ENCODE measurements at regions not wholly inside any gene's neighbourhood (a gene's known extent, or its start where the extent isn't known, plus 50 kb on each side); places are given as distances from the start of the nearest gene placed in this dataset.

DNA sequence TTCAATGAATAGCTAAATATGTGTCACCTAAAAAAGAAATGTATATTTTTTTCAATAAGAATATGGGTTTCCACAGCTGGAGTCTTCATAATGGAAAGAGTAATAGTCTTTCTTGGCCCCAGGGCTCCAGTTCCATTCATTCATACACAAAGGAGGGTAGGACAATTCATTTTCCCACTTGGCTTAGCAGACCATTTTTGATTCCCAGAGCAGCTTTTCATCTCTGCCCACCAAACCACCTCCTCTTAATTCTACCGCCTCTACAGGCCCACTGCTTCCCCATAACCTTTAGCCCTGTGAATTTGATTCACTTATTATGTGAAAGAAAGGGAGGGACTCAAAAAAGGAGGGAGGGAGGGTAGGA lies 129.9 kb upstream of the PAK3 start:
- peaks cover 12% of the 10 kb centered on the region; the same call in 1 of the 2 replicates for H3K27me3 ChIP-seq (ENCODE audit: control insufficient read depth, insufficient read depth, low read length)
- no peak overlapping the region for H3K4me3 ChIP-seq (ENCODE audit: low read depth, low read length)
- H3K36me3 ChIP-seq (ENCODE audit: control insufficient read depth, insufficient read depth, low read length): no peaks in the 10 kb centered on the region
- no peak overlapping the region for H3K27ac ChIP-seq (ENCODE audit: low read depth, low read length)
- H3K9ac ChIP-seq (ENCODE audit: low read length): no peak overlapping the region
- H3K9me3 ChIP-seq (ENCODE audit: control insufficient read depth, insufficient read depth, low read depth, low read length): no peaks in the 10 kb centered on the region
- H3K4me1 ChIP-seq (ENCODE audit: control insufficient read depth, insufficient read depth, low read length): peaks cover 30% of the 10 kb centered on the region

DNA sequence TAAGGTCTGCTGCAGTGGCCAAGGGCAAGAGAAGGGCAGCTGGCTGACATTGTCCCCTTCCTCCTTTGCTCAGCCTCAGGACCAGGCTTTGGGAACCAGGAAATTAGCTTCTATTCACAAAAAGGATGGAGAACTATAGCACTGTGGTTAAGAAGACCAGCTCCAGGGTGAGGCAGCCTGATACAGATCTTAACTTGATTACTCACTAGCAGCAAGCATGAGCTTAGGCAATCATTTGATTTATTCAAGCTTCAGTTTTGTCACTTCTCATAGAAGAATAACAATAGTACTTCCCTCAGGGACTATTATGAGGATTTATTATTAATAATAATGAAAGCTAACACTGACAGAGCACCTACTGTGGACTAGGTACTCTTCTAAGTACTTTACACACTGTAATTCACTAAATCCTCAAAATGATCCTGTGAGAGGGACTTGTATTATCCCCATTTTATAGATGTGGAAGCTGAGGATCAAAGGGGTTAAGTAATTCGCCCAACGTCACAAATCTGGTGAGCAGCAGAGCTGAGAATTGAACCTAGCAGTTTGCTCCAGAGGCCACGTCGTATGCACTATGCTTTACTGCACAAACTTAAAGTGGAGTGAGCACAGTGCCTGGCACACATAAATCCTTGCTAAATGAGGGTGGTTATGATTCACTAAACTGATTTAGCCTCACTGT lies 130.4 kb upstream of the PAK3 start:
- Histone ChIP-seq H3K4me3 (ENCODE audit: low read depth, low read length) (no peak overlapping the region), H3K4me1 (ENCODE audit: control insufficient read depth, insufficient read depth, low read length) (peaks cover 30% of the 10 kb centered on the region), H3K27ac (ENCODE audit: low read depth, low read length) (no peak overlapping the region), H3K9ac (ENCODE audit: low read length) (no peak overlapping the region), H3K9me3 (ENCODE audit: control insufficient read depth, insufficient read depth, low read depth, low read length) (no peaks in the 10 kb centered on the region), H3K36me3 (ENCODE audit: control insufficient read depth, insufficient read depth, low read length) (no peaks in the 10 kb centered on the region), H3K27me3 (ENCODE audit: control insufficient read depth, insufficient read depth, low read length) (peaks cover 16% of the 10 kb centered on the region; the same call in 1 of the 2 replicates)

DNA sequence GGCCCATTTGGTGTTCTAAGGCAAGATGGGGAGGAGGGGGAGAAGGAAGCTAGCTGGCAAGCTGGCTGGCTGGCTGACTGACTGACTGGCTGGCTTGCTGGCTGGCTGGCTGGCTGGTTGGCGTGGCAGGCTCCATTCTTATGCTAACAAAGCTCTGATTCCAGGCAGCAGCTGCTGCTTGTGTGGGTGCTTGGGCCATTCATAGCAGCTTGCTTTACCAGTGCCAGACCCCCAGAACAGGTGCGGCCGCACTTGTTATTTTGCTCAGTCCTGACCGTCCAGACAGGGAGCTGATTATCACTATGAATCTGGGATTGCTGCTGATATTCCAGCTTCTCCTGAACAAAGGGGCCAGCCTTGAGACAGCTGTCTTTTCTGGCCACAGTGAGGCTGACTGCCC lies 131.2 kb upstream of the PAK3 start:
- H3K27ac ChIP-seq (ENCODE audit: low read depth, low read length): no peak overlapping the region

DNA sequence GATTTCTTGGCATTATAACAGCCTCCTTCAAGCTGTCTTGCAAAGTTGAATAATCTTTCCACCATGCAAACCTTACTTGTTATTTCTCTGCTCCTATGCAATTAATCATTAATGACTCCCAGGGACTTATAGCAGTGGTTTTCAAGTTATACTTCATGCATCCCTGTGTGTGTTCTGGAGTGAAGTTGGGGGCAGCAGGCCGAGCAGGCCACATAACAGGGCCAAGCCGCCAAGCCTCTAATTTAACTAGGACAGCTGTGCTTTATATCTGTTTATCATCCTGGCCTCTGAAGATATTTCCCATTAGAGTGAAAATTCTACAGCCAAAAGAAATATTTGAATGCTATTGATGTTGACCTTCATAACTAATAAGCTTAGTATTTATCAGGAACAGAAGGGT lies 133.5 kb upstream of the PAK3 start:
- Histone ChIP-seq H3K4me1 (ENCODE audit: control insufficient read depth, insufficient read depth, low read length) (peaks cover 30% of the 10 kb centered on the region), H3K9me3 (ENCODE audit: control insufficient read depth, insufficient read depth, low read depth, low read length) (no peaks in the 10 kb centered on the region), H3K4me3 (ENCODE audit: low read depth, low read length) (no peak overlapping the region), H3K27ac (ENCODE audit: low read depth, low read length) (no peak overlapping the region), H3K27me3 (ENCODE audit: control insufficient read depth, insufficient read depth, low read length) (peaks cover 28% of the 10 kb centered on the region), H3K9ac (ENCODE audit: low read length) (no peak overlapping the region), H3K36me3 (ENCODE audit: control insufficient read depth, insufficient read depth, low read length) (no peaks in the 10 kb centered on the region)

More for the DNA sequence above, 131.2 kb upstream of the PAK3 start:
- Histone ChIP-seq H3K4me1 (ENCODE audit: control insufficient read depth, insufficient read depth, low read length) (peaks cover 30% of the 10 kb centered on the region), H3K4me3 (ENCODE audit: low read depth, low read length) (no peak overlapping the region), H3K9ac (ENCODE audit: low read length) (no peak overlapping the region), H3K36me3 (ENCODE audit: control insufficient read depth, insufficient read depth, low read length) (no peaks in the 10 kb centered on the region), H3K27me3 (ENCODE audit: control insufficient read depth, insufficient read depth, low read length) (peaks cover 16% of the 10 kb centered on the region; the same call in 1 of the 2 replicates), H3K9me3 (ENCODE audit: control insufficient read depth, insufficient read depth, low read depth, low read length) (no peaks in the 10 kb centered on the region)

DNA sequence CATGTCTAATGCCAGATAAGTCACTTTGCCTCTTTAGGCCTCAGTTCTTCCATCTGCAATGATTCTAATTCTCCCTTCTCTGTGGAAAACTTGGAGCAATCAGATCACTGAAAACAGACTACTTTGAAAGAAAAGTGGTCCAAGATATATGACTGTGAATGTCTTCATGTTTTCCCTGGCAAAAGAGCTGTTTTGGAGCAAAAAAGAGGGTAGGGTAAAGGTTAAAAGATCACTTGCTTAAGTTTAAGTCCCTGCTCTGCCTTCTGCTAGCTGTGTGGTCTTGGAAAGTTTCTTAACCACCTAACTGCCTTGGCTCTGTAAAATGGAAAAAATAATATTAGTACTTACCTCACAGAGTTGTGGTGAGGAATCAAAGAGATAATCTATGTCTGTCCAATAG lies 140.3 kb upstream of the PAK3 start:
- H3K27me3 ChIP-seq (ENCODE audit: control insufficient read depth, insufficient read depth, low read length): peaks cover 47% of the 10 kb centered on the region
- no peaks in the 10 kb centered on the region for H3K4me1 ChIP-seq (ENCODE audit: control insufficient read depth, insufficient read depth, low read length)
- H3K36me3 ChIP-seq (ENCODE audit: control insufficient read depth, insufficient read depth, low read length): no peaks in the 10 kb centered on the region
- no peak overlapping the region for H3K9ac ChIP-seq (ENCODE audit: low read length)
- no peaks in the 10 kb centered on the region for H3K9me3 ChIP-seq (ENCODE audit: control insufficient read depth, insufficient read depth, low read depth, low read length)
- no peak overlapping the region for H3K4me3 ChIP-seq (ENCODE audit: low read depth, low read length)
- no peak overlapping the region for H3K27ac ChIP-seq (ENCODE audit: low read depth, low read length)

DNA sequence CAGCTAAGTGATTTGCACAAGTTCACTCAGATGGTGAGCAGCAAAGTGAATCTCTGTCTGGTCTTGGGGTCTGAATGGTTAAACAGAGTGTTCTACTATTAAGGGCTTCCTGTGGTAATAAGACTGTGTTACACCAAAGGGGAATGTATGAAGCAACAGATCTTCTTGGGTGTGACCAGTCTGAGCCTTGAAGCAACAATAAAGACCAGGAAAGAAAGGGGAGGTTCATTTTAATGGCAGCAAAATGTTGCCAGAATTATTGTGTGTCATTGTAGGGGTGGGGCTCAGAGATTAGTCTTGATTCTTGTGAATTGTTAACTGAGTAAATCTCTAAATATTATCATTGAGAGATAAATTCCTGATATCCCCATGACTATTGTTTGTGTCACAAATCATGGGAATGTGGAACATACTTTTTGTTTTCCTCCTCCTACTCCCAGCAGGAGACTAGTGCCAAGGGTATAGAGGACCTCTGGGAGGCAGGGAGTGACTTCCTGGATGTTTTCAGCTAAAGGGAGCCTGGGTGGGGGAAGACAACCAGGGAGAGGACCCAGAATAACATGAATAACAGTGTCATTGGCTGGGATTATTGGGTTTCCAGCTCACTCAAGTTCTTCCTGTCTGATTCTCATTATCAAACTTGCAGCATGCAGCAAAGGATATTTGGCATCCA lies 141.4 kb upstream of the PAK3 start:
- Histone ChIP-seq H3K27me3 (ENCODE audit: control insufficient read depth, insufficient read depth, low read length) (peaks cover 50% of the 10 kb centered on the region), H3K4me1 (ENCODE audit: control insufficient read depth, insufficient read depth, low read length) (no peaks in the 10 kb centered on the region), H3K9ac (ENCODE audit: low read length) (no peak overlapping the region), H3K36me3 (ENCODE audit: control insufficient read depth, insufficient read depth, low read length) (no peaks in the 10 kb centered on the region), H3K27ac (ENCODE audit: low read depth, low read length) (no peak overlapping the region), H3K9me3 (ENCODE audit: control insufficient read depth, insufficient read depth, low read depth, low read length) (no peaks in the 10 kb centered on the region), H3K4me3 (ENCODE audit: low read depth, low read length) (no peak overlapping the region)

DNA sequence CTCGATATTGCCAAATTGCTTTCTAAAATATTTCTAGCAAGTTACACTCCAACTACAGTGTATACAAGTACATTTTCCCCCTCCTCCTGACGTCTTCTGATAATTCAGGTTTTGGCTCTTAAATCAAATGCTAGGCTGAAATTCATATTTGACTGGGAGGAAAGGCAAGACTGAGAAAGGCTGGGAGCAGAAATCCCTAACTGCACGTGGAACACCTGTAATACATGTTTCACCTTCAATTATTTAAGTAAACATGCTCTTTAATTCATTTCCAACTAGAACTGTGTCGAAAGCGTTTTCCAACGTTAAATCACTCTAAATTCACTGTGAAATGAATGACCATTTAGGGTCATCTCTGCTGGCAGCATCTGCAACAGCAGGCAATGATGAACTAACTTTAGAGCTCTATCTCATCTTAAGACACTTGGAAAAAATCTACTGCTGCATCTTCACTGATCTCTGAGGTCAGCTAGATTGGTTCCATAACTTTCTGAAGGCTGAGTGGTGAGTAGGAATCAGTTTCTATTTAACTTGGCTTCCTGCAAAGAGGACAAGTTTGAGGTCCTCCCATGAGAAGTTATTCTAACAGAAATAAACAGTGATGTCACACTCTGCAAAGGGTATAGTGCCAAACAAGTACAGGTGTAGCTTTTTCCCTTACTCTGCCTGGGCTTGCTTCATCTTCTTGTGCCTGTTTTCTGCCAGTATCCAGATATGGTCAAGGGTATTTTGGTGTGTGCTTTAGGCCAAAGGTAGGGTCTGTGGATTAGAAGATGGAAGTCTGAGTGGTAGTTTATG lies 144.3 kb upstream of the PAK3 start:
- no peaks in the 10 kb centered on the region for H3K36me3 ChIP-seq (ENCODE audit: control insufficient read depth, insufficient read depth, low read length)
- no peaks in the 10 kb centered on the region for H3K4me1 ChIP-seq (ENCODE audit: control insufficient read depth, insufficient read depth, low read length)
- H3K27me3 ChIP-seq (ENCODE audit: control insufficient read depth, insufficient read depth, low read length): peaks cover 65% of the 10 kb centered on the region
- H3K27ac ChIP-seq (ENCODE audit: low read depth, low read length): no peak overlapping the region
- no peaks in the 10 kb centered on the region for H3K9me3 ChIP-seq (ENCODE audit: control insufficient read depth, insufficient read depth, low read depth, low read length)
- no peak overlapping the region for H3K4me3 ChIP-seq (ENCODE audit: low read depth, low read length)
- no peak overlapping the region for H3K9ac ChIP-seq (ENCODE audit: low read length)

DNA sequence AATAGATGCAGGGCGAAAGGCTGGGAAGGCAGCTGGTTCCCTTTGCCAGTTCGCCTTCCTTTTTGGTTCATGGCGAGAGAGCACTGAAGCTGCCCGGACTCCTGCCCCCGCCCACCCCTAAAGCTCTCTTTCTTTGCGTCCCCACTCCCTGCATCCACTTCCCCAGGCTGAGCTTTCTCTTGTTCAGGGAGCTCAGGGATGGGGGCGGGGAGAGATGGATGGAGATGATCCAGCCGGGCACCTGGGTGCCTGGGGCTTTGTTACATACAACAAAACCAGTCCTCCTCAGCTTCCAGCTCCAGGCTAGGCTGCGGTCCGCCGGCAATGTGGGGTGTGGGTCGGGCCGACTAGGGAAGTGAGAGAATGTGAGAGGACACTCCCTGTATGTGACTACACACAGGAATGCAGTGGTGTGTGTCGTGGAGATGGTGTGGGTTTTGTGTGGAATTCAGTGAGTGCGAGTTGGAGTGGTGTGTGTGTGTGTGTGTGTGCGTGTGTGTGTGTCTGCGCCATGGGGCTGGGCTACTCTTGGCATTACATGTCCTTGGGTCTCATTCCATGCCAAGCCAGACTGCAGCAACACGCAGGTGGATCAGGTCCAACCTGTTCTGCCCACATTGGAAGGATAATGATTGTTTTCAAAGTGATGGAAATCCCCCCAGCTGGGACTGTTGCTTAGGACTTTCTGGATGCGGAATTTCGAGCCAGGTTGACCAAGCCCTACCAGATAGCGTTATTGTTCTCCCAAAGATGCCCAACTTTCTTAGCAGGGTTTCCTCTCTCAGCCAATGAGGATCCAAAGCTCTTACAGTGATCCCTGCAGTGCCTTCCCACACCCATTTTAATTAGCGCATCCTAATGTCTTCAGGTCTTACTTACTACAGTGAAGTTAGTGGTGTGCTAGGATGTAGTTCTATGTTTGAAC lies 149.4 kb upstream of the CHRDL1 start:
- peaks cover 95% of the 10 kb centered on the region for H3K27me3 ChIP-seq (ENCODE audit: control insufficient read depth, insufficient read depth, low read length)
- H3K9ac ChIP-seq (ENCODE audit: low read length): no peak overlapping the region
- H3K27ac ChIP-seq (ENCODE audit: low read depth, low read length): no peak overlapping the region
- H3K4me1 ChIP-seq (ENCODE audit: control insufficient read depth, insufficient read depth, low read length): no peaks in the 10 kb centered on the region
- peak overlapping the region; percentile 62 for H3K4me3 ChIP-seq (ENCODE audit: low read depth, low read length)
- H3K9me3 ChIP-seq (ENCODE audit: control insufficient read depth, insufficient read depth, low read depth, low read length): no peaks in the 10 kb centered on the region
- no peaks in the 10 kb centered on the region for H3K36me3 ChIP-seq (ENCODE audit: control insufficient read depth, insufficient read depth, low read length)

DNA sequence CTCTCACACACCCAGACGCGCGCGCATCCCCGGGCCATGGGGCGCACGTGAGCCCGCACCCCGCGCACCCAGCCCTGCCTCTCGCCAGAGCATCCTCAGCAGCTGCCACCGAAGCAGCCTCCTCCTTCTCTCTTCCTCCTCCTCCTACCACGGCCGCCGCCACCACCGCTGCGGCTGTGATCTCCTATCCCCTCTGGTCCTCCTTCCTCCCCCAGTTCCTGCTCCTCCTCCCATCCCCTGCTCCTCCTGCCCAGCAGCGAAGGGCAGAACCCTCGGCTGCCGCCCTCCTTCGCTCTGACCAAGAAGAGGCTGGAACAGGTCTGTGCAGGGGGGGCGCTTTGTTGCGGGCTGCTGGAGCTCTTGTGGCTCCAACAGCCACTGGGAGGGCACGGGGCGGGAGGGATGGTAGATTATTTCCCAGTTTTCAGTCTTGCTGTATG lies 148.7 kb upstream of the CHRDL1 start:
- H3K27ac ChIP-seq (ENCODE audit: low read depth, low read length): no peak overlapping the region
- H3K4me3 ChIP-seq (ENCODE audit: low read depth, low read length): peak overlapping the region; percentile 62
- H3K27me3 ChIP-seq (ENCODE audit: control insufficient read depth, insufficient read depth, low read length): peaks cover 89% of the 10 kb centered on the region
- no peak overlapping the region for H3K9ac ChIP-seq (ENCODE audit: low read length)
- H3K4me1 ChIP-seq (ENCODE audit: control insufficient read depth, insufficient read depth, low read length): no peaks in the 10 kb centered on the region
- H3K9me3 ChIP-seq (ENCODE audit: control insufficient read depth, insufficient read depth, low read depth, low read length): no peaks in the 10 kb centered on the region
- no peaks in the 10 kb centered on the region for H3K36me3 ChIP-seq (ENCODE audit: control insufficient read depth, insufficient read depth, low read length)

DNA sequence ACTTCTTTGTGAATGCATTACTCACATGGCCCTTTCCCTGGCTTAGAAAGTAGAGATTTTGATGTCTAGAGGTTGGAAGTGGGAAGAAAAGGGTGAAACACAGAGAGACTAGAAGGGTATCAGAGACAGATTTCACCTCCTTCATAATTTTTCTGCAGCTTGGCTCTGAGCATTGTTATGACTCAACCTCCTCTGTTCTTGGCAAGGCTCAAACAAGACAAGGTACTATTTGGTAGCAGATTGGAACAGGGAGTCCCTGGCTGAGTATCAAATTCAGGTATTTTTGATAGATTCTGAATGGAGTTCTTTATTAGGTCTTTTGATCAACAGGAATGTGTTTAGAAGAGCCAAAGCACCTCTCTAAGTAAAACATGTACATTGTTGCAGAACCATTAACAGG lies 146.3 kb upstream of the CHRDL1 start:
- H3K27me3 ChIP-seq (ENCODE audit: control insufficient read depth, insufficient read depth, low read length): peaks cover 67% of the 10 kb centered on the region
- no peak overlapping the region for H3K4me3 ChIP-seq (ENCODE audit: low read depth, low read length)
- H3K4me1 ChIP-seq (ENCODE audit: control insufficient read depth, insufficient read depth, low read length): no peaks in the 10 kb centered on the region
- H3K9ac ChIP-seq (ENCODE audit: low read length): no peak overlapping the region
- no peak overlapping the region for H3K27ac ChIP-seq (ENCODE audit: low read depth, low read length)
- H3K9me3 ChIP-seq (ENCODE audit: control insufficient read depth, insufficient read depth, low read depth, low read length): no peaks in the 10 kb centered on the region
- no peaks in the 10 kb centered on the region for H3K36me3 ChIP-seq (ENCODE audit: control insufficient read depth, insufficient read depth, low read length)
